H7 (cell line): ENCODE measurements at regions not wholly inside any gene's neighbourhood (a gene's known extent, or its start where the extent isn't known, plus 50 kb on each side); places are given as distances from the start of the nearest gene placed in this dataset.

Source experiments
- DNase-seq: peaks from one replicate; pipeline ENCODE4 v3.0.0; 2012
- H3K27me3 ChIP-seq: 2 replicates; pipeline ENCODE4 v1.6.0; 2011; ENCODE audit warnings: mild to moderate bottlenecking, low read length; ENCODE audit not compliant: control insufficient read depth, insufficient read depth
- H3K36me3 ChIP-seq: replicated peaks from 2 replicates; pipeline ENCODE4 v1.5.1; 2011; ENCODE audit warnings: low read length; ENCODE audit not compliant: control insufficient read depth, insufficient read depth
- H3K4me3 ChIP-seq: 2 replicates; pipeline ENCODE4 v1.5.1; 2011; ENCODE audit warnings: low read depth, mild to moderate bottlenecking, control low read depth, low read length, moderate library complexity; ENCODE audit not compliant: insufficient read depth

DNA sequence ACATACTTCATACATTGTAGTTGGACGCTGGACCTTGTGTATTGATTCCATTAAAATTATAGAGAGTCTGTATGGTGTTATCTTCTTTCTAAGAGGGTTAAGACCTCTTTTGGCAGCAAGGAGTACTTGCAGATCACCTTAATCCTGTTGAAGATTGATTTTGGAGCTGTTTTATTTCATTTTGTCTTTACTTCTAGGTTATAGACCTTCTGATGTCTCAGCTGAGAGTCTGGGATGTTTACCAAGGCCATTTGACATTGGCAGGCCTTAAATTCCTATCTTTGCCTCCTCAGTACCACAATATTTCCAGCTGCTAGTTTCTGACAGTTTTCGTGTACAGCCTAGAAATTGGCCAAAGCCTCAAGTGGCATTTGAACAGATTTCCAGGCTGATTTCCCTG, 338.0 kb downstream of the LMO4 start:
- Histone ChIP-seq H3K4me3 (no peak overlapping the region), H3K27me3 (no peaks in the 10 kb centered on the region), H3K36me3 (no peaks in the 10 kb centered on the region)
- no peak for DNase-seq

DNA sequence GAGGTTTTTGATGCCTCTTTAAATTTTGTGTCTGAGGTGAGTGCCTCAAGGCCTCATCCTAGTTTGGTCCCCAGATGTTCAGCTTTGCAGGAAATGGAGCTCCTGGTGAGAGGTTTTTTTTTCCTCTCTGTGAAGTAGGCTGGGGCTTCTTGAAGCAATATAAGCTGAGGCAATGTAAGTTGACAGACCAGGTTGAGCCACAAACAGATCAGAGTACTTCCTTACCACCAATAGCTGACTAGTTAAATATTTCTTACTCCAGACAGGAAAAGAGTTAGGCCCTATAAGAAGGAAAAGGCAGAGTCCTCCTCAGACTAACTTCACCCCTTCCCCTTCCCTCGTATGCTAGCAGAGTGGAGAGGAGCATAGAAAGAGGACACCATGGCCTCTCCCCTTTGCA, 341.0 kb downstream of the LMO4 start:
- Histone ChIP-seq H3K4me3 (no peak overlapping the region), H3K36me3 (no peaks in the 10 kb centered on the region), H3K27me3 (no peaks in the 10 kb centered on the region)
- no peak for DNase-seq

DNA sequence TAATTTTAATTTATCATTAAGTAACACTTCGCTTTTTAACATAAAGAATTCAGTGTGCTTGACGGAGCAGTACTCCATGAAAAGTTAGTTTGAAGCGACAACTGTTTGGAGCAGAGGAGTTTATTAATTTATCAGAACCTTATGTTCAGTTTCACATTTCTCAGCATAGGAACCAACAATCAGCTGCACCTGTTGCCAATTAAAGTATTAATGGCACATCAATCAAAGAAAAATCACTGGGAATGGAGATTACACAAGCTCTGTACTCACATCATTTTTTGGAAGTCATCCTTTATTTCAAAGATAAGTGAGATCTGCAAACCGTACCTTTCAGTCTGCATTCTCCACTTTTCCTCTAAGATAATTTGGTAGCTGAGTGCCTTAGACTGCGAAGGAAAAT, 344.6 kb downstream of the LMO4 start:
- Histone ChIP-seq H3K27me3 (no peaks in the 10 kb centered on the region), H3K4me3 (no peak overlapping the region)
- no peak for DNase-seq

DNA sequence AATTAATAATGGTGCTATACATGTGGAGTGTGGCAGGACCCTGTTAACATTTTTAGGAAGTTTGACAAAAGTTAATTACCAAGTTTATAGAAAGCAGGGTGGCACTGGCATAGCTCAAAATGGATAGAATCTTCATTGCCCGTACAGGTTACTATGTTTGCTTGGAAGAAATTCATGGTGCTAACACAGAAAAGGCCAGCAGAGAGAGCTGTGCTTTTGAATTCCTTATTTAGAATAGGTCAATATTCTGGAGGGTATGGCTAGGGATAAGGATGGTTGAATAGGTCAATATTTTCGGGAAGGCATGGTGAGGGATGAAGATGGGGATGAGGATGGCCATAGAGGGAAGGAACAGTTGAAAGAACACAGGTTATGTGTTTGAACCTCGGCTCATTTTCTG, 345.1 kb downstream of the LMO4 start:
- Histone ChIP-seq H3K36me3 (no peaks in the 10 kb centered on the region), H3K4me3 (no peak overlapping the region), H3K27me3 (no peaks in the 10 kb centered on the region)
- DNase-seq = no peak

More for the DNA sequence above, 344.6 kb downstream of the LMO4 start:
- no peaks in the 10 kb centered on the region for H3K36me3 ChIP-seq

DNA sequence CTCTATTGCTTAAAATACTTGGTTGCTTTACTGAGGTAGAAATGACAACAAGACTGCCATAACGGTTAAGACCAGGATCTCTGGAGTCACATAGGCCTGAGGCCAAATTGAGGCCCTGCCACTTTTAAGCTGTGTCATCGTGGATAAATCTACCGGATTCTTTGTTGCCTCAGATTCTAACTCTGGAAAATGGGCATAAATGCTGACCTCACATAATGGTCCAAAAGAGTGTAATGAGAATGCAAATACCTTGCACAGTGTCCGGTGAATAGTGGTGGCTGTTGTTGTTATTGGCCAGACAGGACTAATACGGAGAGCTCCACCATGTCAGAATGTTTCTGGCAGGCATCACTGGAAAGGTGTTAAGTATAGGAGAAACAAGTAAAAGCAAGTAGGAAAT, 346.1 kb downstream of the LMO4 start:
- no peaks in the 10 kb centered on the region for H3K27me3 ChIP-seq
- H3K4me3 ChIP-seq = no peak overlapping the region
- H3K36me3 ChIP-seq = no peaks in the 10 kb centered on the region
- DNase-seq = no peak

DNA sequence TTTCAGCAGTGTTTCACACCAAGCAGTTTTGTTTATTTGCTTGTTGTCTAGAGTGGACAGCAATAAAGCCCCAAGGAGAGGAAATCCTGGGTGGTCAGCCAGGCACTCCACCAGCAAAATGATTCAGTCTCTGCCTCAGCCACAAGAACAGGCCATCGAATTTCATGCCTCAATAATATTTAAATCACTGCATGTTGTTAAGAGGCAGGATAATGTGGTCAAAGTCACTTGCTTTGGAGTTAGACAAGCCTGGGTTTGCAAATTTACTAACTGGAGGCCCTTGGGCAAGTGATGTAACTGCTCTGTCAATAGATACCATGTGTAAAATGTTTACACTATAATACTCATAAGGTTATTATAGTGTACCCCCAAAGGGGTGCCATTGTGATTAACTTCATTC, 349.6 kb downstream of the LMO4 start:
- no peaks in the 10 kb centered on the region for H3K36me3 ChIP-seq
- H3K27me3 ChIP-seq = no peaks in the 10 kb centered on the region
- H3K4me3 ChIP-seq = no peak overlapping the region
- DNase-seq = no peak

DNA sequence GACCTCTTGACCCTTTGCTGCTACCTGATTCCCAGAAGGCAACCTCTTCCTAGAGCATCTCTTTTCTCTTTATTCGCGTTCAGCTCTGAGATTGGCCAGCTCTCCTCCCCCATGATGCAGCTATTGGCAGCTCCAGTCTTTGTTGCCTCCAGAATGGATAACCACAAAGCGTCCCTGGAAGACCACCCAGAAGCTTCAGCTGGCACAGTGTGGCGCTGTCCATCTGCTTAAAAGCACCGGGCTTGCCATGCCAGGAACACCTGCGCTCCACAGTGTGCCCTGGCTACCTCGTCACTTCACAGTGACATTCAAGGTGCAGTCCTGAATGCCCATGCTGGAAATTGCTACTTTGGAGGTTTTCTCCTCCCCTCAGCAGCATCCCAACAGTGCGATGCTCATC, 353.9 kb downstream of the LMO4 start:
- Histone ChIP-seq H3K36me3 (no peaks in the 10 kb centered on the region), H3K4me3 (no peak overlapping the region), H3K27me3 (peaks cover 11% of the 10 kb centered on the region)
- no peak for DNase-seq

DNA sequence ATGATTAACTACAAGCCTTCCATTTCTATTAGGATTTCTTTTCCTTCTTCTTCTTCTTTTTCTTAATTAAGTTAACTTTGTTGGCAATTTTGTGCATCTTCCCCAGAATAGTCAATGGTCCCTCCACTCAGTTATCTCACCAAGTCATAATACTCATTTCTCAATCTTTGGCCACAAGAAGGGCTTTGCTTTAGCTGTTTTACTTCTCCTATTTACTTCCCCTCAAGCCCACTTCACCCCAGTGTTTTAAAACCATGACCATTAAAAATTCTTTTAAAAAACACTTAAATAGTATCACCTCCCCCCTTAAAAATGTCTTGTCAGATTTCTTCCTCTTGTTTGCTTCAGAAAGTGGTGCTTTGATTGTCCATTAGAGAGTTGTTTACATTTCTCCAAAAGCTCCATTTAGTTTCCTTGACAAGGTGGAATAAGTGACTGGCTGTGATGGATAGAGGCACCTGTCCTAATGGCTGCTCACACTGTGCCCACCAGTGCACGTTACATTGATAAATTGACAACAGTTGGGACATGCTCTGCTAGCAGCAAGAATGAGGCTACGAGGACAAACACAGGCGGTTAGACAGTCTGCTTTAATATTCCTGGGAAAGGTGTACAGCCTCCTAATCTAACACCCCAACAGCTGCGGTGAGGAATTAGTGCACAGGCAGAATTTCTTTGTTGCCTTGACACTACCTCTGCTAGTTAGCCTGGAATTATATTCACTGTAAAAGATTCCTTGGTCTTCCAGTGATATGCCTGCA, 354.7 kb downstream of the LMO4 start:
- Histone ChIP-seq H3K4me3 (no peak overlapping the region), H3K27me3 (peaks cover 11% of the 10 kb centered on the region), H3K36me3 (no peaks in the 10 kb centered on the region)
- no peak for DNase-seq

DNA sequence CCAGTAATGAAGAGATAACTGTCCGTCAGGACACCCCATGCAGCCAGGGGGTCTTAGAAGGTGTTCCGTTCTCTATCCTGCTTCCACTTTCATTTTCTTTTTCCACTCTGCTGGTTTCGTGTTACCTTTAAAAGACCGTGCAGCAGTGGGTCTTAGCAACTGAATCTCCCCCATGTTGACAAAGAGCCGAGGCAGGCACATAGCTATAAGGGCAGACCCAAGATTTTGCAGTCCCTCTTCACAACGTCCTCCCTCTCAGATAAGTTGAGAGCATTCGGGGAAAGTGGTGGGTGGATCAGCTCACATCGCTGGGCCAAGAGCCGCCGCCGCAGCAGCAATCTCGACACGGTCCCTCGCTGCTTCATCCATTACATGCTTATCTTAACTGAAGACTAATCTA, 355.5 kb downstream of the LMO4 start:
- H3K4me3 ChIP-seq = peak overlapping the region; percentile 12; the same call in 1 of the 2 replicates
- H3K36me3 ChIP-seq = no peaks in the 10 kb centered on the region
- peaks cover 11% of the 10 kb centered on the region for H3K27me3 ChIP-seq
- peak; percentile 3 for DNase-seq

DNA sequence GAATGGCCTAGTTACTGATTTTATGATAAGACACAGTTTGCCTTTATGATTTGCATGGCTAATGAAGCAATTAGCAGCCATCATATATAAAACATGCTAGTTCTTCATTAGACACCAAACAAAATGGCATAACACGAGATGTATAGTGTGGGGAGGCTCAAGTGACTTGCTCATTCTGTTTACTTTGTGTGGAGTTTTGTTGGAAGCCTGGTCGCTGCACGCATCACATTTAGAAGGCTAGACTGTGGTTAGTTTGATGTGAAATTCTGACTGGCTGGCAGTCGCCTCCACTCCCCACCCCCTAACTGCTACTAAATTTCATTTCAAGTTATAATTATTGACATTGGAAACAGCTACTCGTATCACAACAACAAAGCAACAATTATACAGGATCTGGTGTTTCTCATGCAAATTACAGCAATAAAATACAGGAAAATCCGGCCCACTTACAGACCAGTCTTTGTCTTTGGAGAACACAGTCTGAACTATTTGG, 356.1 kb downstream of the LMO4 start:
- H3K4me3 ChIP-seq = peak overlapping the region; percentile 12; the same call in 1 of the 2 replicates
- no peak for DNase-seq
- H3K27me3 ChIP-seq = peaks cover 11% of the 10 kb centered on the region
- no peaks in the 10 kb centered on the region for H3K36me3 ChIP-seq

DNA sequence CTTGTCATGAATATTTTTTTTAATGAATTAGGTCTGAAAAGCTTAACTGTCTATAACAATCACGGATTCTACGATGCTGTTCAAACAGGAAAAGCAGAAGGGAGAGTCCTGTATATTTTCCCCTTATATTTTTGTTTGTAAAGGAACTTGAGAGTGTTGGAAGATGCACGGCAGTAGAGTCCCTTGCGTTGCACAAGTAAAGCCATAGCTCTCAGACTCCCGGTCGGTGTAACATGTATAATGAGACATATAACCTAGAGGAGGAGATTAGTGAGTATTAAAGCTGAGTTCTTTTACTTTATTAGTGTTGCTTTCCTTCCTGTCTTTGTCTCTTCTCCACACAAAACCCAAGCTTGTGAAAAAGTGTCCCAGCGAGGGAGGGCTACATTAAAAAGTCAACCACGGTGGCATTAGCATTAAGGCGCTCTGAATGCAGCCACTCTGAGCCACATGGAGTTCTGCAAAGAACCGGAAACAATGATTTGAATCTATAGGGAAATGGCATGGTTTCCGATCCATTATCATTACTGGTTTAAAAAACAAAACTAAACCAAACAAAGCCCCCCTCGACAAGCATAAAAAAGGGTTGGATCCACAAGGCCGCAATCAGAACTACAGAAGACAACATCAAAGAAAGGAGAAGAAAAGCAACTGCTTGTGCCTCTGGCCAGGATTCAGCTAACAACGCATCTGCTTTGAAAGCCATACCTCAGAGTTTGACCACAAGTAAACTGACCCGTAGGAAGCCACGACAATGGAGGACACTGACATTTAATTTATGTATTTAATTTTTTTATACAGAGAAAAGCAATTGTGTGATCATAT, 356.8 kb downstream of the LMO4 start:
- H3K27me3 ChIP-seq = peaks cover 11% of the 10 kb centered on the region
- no peak overlapping the region for H3K4me3 ChIP-seq
- no peaks in the 10 kb centered on the region for H3K36me3 ChIP-seq
- DNase-seq = peak; percentile 8

DNA sequence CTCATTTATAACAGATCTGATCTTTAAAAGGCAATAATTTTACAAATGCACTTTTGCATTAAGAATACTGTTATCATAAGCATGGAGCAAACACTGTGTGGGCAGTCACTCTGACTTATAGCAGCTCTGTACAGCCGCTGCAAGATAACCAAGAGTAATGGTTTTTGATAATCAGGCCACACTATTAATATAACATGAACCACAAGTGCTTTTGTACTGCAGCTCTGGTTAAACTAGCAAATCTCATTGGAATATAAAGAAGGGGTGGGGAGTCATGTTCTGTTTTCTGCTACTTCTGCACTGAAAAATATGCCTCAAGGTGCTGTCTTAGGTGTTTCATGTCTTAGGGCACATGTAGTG, 357.4 kb downstream of the LMO4 start:
- H3K36me3 ChIP-seq = no peaks in the 10 kb centered on the region
- DNase-seq = no peak
- H3K4me3 ChIP-seq = no peak overlapping the region
- H3K27me3 ChIP-seq = peaks cover 11% of the 10 kb centered on the region

DNA sequence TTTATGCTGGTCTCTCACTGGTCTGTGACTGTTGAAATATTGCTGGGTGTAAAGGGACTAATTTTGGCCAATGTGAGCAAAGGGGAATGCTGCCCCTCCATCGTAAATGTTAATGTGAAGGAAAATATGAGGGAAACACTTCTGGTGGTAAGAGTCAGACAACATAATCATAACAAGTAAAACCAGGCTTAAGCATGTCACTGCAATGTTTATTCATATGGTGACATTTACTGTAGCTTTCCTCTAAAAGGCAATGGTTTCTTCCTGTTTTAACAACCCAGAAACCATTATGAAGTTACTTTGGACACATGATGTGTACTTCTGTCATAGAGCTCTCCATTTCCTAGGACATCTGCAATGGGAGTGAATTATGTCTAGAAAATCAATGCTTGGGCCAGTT, 358.0 kb downstream of the LMO4 start:
- no peaks in the 10 kb centered on the region for H3K36me3 ChIP-seq
- DNase-seq = no peak
- H3K27me3 ChIP-seq = peaks cover 11% of the 10 kb centered on the region
- H3K4me3 ChIP-seq = no peak overlapping the region

DNA sequence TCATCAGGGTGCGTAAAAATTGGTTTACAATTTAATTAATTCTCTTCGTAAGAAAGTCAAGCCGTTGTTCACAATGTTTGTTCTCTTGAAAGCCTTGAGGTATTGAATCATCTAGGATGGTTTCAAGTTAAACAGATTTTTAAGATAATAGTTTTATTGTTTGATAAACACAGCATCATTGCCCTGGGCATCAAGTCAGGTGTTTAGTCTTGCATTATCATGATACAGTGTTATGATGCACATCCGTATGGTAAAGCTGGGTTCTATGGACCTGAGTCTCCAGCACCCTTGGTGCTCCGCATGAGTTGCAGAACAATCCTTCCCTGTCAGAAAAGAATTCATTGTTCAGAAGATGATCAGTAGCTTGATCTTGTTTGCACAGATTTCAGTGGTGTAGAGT, 359.5 kb downstream of the LMO4 start:
- H3K36me3 ChIP-seq = no peaks in the 10 kb centered on the region
- no peak overlapping the region for H3K4me3 ChIP-seq
- no peak for DNase-seq
- peaks cover 11% of the 10 kb centered on the region for H3K27me3 ChIP-seq

DNA sequence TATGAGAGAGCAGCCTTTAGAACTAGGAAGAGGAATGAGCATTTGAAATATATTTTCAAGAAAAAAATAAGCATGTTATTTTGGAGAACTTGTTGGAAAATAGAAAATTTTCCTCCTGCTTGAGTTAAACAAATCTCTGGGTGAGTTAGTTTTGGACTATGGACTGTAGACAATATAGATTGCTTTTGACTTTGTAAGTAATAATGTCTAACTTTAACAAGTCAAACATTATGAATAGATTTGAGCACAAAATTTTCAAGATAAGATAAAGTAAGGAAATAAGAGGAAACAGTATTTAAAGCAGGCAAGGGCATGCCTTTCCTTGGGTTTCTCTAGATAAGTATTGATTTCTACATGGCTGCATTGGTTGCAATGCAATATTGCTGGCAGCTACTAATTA, 360.8 kb downstream of the LMO4 start:
- no peak overlapping the region for H3K4me3 ChIP-seq
- no peaks in the 10 kb centered on the region for H3K36me3 ChIP-seq
- no peak for DNase-seq
- peaks cover 9% of the 10 kb centered on the region for H3K27me3 ChIP-seq
